Fibroblast of skin of left biceps (primary cell): ENCODE measurements at regions not wholly inside any gene's neighbourhood (a gene's known extent, or its start where the extent isn't known, plus 50 kb on each side); places are given as distances from the start of the nearest gene placed in this dataset.

Source experiments
- DNase-seq, 2 experiments: peaks; one replicate each; pipeline ENCODE4 v3.0.0-alpha.2; 2013; ENCODE audit warnings: low read depth in 2 of 2

GRCh38 chr5:164680216-164680615, 1174.8 kb downstream of the MAT2B start:
- DNase-seq = no peak

DNA sequence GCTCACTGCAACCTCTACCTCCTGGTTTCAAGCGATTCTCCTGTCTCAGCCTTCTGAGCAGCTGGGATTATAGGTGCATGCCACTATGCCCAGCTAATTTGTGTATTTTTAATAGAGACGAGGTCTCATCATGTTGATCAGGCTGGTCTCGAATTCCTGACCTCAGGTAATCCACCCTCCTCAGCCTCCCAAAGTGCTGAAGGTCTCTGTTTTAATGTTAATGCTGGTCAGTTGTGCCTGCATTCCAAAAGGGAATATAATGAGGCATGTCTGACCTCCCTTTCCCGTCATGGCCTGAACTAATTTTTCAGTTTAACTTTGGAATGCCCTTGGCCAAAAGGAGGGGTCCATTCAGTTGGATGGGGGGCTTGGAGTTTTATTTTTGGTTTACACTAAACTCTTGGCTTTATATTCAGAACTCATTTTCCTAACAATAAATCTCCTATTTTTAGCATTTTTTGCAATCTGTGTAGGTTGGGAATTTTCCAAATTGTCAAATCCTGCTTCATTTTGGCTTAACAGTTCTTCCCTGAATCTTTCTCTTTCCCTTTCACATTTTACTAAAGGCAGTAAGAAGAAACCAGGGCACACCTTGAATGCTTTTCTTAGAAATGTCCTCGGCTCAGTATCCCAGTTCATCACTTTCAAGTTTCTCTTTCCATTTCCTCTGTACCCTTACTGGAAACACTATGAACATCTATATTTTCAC, 1175.5 kb downstream of the MAT2B start:
- no peak for DNase-seq

DNA sequence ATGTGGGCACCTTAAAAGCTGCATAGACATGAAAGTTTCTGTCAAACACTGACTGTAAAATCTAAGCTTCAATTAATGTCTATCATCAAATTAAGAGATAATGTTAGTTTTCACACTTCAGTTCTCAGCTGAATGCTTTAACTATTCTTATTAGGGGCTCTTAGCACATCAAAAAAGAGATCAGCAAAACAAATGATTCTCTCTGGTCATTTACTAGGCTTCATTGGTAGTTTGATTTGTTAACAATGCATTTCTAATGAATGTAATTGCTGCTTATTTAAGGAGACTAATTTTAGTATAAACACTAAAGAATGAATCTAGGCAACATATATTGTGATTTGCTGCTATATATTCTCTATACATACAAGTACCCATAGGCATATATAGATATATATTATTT, 1182.0 kb downstream of the MAT2B start:
- no peak for DNase-seq

- no peak for DNase-seq
Observed at GRCh38 chr5:164688437-164688836, 1183.0 kb downstream of the MAT2B start.

- no peak for DNase-seq
Observed at GRCh38 chr5:164708831-164709230, 1203.4 kb downstream of the MAT2B start.

DNA sequence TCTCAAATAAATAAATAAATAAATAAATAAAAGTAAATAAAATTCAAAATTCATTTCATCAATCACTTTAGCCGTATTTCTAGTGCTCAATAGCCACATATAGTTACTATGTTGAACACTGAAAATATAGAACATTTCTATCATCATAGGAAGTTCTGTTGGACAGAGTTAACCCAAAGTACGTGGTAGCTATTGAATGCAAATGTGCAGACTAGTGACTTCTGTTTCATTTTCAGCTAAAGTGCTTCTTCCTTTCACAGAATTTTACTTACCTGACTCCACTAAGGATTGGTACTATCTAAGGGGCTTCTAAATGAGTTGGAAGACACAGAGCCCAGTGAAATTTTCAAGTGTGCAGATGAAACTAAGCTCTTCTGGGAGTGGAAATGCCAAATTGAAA, 1208.3 kb downstream of the MAT2B start:
- DNase-seq = no peak

DNA sequence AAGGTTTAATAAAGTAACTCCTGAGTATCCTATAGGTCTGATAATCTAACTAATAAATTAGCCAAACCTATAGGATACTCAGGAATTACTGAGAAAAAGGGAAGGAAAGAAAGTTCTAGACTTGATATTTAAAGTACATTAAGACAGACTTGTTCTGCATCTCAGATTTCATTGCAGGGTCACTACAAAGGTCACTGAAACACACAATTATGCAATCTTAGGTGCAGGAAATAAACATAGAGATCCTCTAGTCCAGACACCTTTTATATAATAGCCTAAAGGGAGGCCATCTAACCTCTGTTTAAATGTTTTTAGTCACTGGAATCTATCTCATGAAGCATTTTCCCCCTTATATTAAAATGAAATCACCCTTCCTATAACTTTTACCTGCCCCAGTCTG, 1215.7 kb downstream of the MAT2B start:
- DNase-seq = no peak

DNA sequence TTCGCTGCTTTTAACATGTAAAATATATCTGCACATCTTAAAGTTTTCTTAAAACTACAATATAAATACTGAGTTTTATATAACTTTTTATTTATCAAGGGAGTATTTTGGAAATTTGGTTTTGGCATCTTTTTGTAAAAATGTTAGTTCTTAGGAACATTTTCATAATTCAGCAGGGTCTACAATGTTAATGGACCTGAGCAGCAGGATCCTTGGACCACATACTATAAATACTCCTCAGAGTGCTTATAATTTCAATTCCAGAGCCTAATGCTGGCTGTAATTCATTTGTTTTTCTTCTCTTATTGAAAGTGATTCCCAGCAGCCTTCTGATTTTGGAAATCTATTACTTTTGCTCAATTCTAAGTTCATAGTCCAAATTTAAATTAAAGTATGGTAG, 1216.2 kb downstream of the MAT2B start:
- DNase-seq = no peak

- no peak for DNase-seq
Observed at GRCh38 chr5:164722702-164723101, 1217.3 kb downstream of the MAT2B start.

DNA sequence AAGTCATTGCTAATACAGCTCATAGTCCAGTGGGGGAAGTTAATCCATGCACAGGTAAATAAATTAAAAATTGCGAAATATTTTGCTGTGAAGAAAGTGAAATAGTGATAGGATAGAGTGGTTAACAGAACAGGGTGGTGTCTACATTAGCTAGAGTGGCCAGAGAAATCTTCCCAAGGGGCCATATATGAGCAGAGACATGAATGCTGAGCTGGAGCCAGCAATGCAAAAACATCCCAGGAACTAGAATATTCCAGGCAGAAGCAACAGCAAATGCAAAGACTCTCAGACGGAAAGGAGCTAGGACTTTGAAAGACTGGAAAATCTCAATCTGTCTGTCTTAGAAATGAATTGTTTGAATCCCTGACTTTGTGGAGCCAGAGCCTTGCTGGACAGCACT, 1221.6 kb downstream of the MAT2B start:
- no peak for DNase-seq

GRCh38 chr5:164728733-164729132, 1223.3 kb downstream of the MAT2B start:
- no peak for DNase-seq

DNA sequence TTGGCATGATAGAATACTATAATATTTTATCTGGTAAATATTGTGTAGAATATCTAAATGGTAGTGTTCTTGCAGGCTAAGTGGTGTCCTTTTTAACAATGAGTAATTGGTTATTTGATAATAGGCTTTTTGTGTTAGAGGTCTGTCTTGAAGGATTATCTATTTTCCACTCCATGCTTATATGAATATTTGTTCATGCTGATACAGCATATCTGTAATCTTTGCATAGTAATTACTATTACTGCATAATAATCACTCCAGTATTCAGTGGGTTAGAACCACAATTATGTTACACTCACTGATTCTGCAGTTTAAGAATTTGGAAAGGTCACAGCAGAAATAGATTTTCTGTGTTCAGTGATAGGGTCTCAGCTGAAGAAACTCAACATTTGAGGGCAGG, 1229.9 kb downstream of the MAT2B start:
- no peak for DNase-seq

GRCh38 chr5:164741376-164741775, 1236.0 kb downstream of the MAT2B start:
- DNase-seq = no peak

- no peak for DNase-seq
Observed at GRCh38 chr5:164742025-164742424, 1236.6 kb downstream of the MAT2B start.

GRCh38 chr5:164746723-164747122, 1241.3 kb downstream of the MAT2B start:
- DNase-seq = no peak

- no peak for DNase-seq
Observed at GRCh38 chr5:164747371-164747770, 1242.0 kb downstream of the MAT2B start.

GRCh38 chr5:164748861-164749260, 1243.4 kb downstream of the MAT2B start:
- DNase-seq = no peak

- no peak for DNase-seq
Observed at GRCh38 chr5:164753434-164753833, 1248.0 kb downstream of the MAT2B start.

GRCh38 chr5:164763206-164763605, 1257.8 kb downstream of the MAT2B start:
- no peak for DNase-seq

DNA sequence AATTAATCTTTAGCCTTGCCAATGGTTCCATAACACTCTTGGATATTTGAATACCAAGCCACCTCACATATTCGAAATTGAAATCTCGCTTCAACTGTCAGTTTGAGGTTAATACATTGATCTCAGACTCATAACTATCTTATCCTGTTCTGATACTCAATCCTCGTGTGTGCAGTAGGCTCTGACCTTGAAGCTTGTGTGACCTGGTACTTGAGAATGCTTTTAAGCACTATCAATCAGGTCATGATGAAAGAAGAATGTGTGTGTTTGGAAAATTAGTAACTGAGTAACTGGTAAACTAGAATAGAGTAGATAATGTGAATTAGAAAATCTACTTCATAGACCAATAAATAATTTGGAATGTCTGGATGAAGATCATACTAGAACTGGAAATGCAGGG, 1266.7 kb downstream of the MAT2B start:
- no peak for DNase-seq

DNA sequence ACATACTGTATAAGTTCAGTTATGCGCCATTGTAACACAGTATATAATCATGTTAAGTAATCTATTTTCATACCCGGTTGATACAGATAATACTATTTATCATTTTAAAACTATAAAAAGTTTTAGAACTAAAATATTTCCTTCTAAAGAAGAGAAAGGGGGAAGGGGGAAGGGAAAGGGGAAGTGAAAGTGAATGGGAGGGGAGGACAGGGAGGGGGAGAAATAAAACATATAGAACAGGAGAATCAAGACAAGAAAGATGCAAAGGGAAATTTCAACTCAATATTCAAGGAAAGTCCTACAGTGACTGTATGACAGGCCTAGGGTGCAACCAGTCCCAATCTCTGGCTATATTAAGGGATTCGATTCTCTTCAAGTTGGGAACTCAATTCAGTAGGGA, 1278.8 kb downstream of the MAT2B start:
- no peak for DNase-seq

GRCh38 chr5:164798110-164798509, 1292.7 kb downstream of the MAT2B start:
- no peak for DNase-seq

DNA sequence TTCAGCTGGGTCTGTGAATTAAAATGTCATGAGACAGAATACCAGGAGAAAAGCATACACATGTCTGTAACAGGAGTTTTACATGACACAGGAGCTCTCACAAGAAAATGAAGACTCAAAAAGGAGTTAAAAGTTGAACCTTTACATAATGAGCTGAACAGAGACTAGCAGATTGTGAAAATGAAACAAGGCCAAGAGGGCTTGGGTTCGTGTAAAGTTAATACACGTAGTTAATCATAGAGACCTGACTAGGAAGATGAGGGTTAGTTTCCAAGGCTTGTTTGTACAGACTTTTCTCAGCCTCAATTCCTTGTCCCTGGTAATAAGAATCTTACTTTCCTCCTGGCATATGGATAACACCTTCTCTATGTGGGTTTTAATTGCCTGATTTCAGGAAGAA, 1294.0 kb downstream of the MAT2B start:
- no peak for DNase-seq

DNA sequence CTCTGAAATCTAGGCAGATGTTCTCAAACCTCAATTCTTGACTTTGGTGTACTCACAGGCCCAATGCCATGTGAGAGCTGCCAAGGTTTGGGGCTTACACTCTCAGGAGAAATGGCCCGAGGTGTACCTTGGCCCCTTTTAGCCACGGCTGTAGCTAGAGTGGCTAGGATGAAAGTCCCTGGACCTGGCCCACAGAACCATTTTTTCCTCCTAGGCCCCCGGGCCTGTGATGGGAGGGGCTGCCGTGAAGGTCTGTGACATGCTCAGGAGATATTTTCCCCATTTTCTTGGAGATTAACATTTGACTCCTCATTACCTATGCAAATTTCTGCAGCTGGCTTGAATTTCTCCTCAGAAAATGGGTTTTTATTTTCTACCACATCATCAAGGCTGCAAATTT, 1296.5 kb downstream of the MAT2B start:
- DNase-seq = no peak
